HG02642 (cell line): ENCODE measurements at regions not wholly inside any gene's neighbourhood (a gene's known extent, or its start where the extent isn't known, plus 50 kb on each side); places are given as distances from the start of the nearest gene placed in this dataset.

ENCODE experiments used
- ATAC-seq: cut with Tn5 transposase; IDR thresholded peaks from one replicate; pipeline ENCODE4 v1.9.1; 2021; ENCODE audit warnings: mild to moderate bottlenecking; ENCODE audit not compliant: unreplicated experiment, poor library complexity

DNA sequence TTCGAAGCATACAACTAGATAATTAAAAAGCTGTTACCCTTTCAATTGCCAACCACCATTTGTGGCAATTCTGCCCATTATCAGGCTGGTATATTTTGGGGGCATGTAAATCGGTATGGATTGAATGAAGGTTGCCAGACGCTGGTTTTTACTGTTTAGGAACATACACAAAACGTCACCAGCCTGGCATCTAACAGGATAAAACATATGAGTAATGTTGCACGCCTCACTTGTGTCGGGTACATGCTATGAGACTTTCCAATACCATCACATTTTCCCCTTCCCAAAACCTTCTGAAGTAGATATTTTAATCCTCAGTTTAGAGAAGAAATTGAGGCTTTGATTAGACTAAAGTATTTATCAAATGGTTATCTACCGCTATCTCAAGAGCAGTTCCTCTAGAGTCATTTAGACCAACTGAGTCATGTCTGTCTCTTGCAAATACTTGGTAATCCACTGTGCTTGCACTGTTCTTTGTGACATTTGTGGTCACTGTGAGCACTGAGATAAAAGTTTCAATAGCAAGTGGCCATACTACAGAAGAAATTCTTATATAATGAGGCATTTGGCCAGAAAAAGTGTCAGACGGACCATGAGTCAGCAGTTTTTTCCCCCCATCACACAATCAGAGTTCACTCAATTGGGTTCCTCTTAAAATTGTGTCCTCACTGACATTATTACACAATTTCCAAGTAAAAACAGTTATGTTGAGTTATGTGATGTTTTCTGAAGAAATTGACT lies 498.7 kb downstream of the NXPH1 start:
- ATAC-seq = no peak

DNA sequence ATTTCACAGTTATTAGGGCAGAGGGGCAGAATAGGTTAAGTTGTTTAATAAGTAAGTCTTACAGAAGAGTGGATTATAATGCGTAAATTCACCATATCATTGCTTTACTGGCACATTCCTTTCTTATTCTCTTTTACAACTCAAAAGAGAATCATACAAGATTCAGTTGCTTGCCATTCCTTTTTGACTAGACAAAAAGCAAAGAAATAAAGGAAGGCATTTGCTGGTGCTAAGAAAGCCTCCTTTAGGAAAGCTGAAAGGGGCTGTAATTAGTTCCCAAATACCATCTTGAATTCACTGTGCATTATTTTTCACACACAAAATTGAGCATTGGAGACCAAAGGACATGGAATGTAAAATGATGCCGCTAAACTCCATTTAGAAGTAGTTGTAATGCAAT lies 499.3 kb downstream of the NXPH1 start:
- no peak for ATAC-seq

DNA sequence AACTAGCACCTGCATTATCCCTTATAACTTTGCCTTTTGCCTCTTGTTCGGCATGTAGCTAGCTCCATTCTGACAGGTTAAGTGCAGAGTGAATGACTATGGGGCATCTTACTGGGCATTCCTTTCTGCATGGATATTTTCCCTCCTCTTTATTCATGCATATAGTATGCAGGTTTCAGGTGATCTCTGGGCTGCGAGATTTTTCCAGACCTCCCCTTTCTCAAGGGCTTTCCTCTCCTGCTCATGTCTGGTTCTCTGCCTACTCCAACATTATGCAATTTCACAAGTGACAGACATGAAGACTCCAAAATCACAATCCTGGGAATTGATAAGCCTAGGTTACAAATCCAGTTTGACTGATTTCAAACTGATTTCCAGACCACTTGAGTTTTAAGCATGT lies 503.8 kb downstream of the NXPH1 start:
- ATAC-seq = no peak

DNA sequence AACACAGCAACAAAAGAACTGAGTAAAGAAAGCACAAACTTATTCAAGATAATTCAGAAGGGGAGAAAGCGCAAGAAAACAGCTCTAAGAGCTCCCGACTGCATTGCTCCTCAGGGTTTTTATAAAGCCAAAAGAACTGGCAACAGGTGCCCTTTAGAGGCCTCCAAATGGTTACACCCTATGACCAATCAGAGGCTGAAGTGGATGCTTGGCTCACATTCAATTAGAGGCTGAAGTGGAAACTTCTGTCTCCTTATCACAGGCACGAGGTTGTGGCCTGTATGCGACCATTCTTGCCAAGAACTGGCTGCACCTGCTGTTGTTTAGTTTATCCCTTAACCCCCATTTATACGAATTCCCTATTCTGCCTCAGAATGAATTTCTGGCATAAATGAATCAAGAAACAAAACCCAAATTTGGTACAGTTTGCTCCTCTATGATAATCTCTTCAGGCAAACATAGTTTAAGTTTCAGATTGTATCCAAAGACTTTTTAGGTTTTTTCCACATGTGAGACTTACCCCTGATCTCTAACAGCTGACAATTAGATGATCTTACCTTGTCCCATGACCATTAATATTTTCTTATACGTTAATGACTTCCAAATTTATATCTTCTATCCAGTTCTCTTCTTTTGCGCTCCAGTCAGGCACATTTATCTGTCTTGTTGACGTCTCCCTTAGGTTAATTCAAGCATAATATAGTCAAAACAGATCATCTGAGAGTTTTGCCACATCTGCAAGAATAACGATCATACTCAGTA lies 504.8 kb downstream of the NXPH1 start:
- ATAC-seq = no peak

DNA sequence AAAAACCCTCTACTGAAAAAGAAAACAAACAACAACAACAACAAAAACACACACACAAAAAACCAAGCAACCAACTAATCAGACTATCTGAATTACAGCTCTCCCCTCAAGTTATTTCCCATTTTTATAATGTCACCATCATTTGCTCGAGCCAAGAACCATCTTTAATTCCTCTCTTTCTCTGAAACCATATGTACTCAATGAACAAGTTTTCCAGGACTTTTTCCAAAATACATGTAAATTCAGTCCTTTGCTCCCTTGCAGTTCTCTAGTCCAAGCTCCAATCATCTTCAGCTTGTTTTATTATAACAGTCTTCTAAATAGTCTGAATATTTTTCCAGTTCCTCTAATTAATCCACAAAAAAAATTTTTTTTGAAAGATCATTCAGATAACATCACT lies 506.0 kb downstream of the NXPH1 start:
- no peak for ATAC-seq

DNA sequence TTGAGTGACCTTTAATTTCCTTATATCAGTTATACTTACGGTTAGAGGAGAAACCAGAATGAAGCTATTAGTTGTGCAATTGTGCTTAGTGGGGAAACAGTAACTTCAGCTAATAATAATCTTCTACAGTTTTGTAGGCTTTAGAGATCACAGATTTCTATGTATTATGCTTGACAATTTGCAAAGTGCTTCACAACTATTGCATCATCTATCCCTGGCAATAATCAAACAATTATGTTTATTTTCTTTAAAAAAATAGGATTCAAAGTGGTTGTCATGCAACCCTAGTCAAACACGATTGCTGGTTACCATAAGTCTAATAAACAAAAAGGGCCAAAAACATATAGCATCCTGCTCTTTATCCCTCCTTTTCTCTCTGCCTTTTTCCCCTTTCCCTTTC lies 530.3 kb downstream of the NXPH1 start:
- no peak for ATAC-seq

DNA sequence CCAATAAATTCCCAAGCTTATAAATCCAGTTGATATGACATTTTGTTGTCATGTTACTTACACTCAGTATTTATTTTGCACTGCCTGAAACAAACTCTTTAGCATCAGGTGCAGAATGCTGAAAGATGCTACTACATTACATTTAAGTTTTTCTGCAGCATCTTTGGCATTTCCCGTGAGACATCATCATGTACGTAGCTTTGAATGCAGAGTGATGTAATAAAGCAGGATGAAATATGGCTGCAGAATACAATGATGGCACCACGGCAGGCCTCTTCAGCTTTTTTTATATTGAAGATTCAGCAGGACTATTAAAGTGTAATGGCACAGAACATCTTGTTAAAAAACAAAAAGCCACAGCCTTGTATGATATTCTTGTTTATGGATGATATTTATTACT lies 531.8 kb downstream of the NXPH1 start:
- ATAC-seq = no peak

DNA sequence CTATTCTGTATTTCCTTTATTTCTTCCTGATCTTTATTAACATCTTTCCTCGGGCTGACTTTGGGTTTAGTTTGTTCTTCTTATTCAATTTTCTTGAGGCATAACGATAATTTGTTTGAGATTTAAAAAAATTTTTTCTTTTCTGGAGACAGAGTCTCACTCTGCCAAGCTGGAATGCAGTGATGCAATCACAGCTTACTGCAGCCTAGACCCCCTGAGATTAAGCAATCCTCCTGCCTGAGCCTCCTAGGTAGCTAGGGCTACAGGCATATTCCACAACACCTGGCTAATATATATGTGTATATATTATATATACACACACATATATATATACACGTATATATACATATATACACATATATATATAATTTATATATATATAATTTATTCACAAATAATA lies 540.2 kb downstream of the NXPH1 start:
- no peak for ATAC-seq

DNA sequence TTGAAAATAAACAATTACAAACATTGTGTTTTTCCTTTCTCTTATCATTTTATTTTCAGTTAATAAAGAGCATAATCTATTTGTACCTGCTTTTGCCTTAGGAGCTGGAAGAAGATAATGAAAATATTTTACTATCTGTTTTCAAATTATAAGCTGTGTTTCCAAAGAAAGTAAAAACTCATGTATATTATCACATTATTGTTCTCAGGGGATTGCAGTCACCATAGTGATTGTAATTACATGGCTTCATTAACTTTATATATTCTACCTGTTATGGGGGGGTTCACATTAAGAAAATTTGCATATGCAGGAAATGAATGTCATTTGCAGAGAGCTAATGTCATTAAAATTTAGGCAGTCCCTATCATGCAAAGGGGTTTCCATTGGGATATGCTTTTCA lies 542.3 kb downstream of the NXPH1 start:
- no peak for ATAC-seq

DNA sequence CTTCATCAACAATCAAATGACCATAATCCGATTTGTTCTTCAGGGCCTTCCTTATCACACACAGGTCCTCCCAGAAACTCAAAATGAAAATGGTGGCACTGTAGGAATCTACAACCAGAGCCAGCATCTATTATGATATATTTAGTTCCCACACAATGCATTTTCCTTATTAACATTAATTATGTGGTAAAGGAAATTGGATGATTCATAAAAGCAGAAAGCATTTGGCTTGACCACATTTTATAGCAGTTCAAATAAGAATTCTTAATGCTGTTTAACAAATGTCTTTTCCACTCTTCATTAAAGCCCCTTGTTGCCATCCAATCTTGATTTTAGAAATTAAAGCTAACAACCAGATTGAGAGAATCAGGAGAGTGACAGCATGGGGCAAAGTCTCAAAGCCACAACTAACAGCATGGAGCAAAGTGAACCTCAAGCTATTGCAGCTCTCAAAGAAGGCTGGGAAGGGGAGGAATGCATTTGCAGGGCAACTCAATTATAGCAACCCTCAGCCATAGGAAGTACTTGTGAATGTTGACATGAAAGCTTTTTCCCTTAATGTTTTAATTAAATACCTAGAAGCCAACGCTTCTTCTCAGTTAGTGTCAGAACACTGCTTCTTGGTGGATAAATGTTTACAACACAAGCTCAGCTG lies 549.1 kb downstream of the NXPH1 start:
- no peak for ATAC-seq

DNA sequence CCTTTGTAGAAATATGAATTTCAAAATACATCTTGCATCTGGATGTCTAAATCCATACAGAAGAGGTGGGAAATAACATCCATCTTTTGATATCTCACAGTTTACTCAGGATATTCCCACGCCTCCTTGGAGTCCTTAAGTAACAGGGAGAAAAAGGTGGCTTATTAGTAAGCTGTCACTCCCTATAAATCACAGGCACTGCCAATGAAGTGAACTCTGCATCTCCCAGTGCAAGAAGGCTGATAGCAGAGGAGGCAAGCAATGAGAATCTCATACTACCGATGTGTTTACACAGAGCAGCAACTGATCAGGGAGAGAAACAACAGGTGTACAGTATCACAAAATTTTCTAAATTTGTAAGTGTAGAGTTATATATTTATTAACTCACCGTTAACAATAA lies 551.8 kb downstream of the NXPH1 start:
- ATAC-seq = no peak

DNA sequence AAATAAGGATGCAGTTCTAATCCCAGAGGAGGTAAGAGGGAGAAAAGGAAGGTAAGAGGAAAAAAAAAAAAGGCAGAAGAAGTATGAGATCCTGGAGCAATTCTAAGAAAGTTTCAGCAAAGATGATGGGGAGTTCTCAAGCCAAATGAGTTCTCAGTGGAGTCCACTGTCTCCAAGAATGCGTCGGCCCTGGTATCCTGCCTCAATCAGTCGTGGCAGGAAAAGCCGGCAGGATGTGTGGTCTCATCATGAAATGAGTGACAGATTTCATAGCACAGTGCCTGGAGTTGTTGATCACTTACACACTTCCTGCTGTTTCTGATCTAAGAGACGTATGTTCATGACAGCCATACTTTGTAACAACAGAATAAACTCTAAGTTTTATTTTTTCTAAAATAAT lies 554.9 kb downstream of the NXPH1 start:
- no peak for ATAC-seq

DNA sequence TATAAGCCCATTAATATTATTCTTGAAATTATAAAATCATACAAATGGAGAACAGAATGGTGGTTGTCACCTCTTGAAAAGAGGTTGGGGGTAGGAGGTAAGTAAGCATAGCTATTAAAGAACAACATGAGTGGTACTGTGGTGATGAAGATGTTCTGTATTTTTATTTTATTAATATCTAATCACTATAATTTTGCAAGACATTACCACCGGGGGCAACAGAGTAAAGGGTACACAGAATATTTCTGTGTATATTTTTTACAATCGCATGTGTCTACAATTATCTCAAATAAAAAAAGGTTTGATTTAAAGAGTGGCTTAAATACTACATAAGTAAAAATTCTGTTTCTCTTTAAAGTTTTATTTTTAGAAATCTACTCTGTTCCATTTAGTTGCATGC lies 557.8 kb downstream of the NXPH1 start:
- no peak for ATAC-seq

DNA sequence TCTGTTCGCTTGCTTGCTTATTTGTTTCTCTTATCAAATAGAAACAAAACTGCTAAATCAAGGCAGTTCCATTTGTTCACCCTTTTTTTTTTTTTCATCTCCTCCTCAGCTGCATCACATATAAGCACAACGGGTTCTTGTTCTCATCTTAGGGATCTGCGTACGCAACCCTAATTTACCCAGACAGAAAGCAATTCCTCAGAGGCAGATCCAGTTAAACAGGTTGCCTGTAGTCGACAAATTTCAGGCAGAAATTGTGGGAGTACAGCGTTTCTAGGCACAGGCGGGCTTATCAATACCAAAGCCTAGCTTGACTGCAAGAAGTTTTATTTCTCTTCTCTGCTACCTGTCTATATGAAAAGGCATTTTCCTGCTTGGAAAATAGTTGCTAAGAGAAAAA lies 565.4 kb downstream of the NXPH1 start:
- no peak for ATAC-seq

DNA sequence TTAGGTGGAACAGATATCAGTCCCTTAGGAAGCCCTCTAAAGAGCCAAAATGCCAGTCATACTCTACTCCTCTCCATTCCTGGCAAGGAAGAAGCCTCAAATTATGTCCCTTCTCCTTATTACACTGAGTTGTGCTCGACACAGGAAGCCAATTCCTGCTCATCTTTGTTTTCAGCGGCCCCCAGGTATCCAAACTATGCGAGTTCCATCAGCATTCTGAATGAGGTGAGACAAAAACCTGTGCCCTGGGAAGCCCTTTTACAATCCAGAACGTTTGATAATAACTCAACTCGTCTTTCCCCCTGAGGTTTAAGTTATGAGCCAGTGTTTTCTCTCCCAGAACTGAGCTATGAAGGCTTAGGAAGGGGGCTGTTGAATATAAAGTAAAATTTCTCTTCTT lies 580.5 kb downstream of the NXPH1 start:
- ATAC-seq = no peak

DNA sequence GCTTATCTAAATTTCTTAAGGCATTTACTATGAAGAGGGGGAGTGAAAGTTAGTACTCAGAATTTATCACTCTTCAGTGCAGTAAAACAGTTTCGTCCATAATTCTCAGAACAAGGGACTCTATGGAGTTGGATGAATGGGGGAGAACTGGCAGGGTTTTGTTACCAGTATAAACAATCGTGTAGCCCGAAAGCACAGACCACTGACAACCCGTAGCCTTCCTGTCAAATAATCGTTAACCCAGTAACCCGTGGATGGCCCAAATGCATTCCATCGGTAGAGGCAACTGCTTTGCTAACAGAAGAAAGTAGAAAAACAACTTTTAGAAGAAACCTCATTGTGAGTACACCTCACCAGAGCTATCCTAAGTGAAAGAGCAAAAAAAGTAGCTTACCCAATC lies 583.9 kb downstream of the NXPH1 start:
- no peak for ATAC-seq

DNA sequence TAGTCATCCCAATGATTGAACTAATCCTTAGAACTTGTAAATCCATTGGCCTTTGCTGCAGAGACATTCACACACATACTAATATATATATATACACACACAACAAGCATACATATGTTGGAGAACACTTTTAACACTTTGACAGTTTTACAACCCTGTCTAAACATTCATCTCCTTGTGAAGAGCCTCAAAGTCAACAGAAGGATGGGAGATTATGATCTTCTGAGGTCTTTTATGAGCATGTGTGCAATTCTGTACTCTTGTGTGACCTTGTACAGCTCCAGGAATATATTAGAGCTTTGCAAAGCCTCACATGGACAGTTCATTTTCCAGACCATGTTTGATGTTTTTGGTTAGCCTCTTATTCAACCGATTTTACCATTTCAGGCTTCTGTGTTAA lies 589.0 kb downstream of the NXPH1 start:
- ATAC-seq = no peak

DNA sequence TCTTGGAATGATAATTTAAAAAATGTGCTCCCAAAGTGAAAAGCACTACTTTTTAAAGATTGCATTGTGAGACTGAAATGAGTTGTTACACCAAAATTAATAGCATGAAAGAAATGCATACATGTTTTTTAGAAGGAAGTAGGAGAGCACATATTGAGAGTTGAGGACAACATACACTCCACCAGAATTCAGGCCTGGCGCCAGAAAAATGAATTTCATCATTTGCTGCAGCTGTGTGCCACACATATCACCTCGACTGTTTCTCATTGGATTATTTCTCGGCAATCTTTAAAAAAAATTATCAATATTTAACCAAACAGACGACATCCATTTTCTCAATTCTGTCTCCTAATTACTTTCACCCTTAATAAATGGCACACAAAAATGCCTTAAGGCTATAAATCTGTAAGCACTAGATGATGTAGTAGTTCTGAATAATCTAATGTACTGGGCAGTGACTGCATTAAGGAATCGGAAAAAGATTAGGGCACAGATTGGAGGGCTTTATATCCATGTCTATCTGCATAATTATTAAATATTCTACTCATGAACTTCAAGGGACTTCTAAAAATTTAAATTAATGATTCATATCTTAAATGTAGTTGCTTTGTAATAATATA lies 590.4 kb downstream of the NXPH1 start:
- ATAC-seq = no peak

DNA sequence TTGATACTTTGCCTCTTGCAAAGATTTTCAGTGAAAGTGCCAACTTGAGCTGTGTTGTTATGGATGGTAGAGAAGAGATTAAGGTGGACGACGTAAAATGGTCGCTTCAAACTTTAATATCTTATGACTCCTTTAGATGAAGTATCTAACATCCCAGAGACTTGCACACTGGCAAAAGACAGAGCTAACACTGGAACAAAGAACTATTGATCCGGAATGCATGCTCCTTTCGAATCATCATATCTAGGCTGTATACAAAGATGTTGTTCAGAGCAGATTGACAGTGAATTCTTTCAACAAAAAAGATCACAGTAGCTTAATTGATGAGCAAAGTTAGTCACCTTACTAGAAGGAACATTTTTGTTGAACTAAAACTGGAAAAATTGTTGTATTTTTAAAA lies 592.7 kb downstream of the NXPH1 start:
- ATAC-seq = no peak

DNA sequence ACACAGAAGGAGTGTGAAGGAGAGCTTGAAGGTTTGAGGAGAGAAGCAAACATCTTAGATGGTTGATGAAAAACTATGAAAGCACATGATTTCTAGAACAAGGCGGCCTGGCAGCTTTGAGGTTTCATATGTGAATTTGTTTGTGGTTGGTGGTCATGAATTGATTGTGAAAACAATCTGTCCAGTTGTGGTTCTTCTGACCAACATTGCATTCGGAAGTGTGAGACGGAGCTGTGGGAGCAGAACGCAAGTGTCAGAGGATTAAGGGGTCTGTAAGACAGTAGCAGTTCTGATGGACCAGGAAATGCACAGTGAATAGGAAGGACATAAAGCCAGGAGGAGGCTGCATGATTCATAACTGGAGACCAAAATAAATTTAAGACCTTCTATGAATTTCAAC lies 594.6 kb downstream of the NXPH1 start:
- no peak for ATAC-seq
